Keratinocyte (primary cell): ENCODE measurements at regions not wholly inside any gene's neighbourhood (a gene's known extent, or its start where the extent isn't known, plus 50 kb on each side); places are given as distances from the start of the nearest gene placed in this dataset.

ENCODE experiments used
- DNase-seq: peaks from one replicate; pipeline ENCODE4 v3.0.0-alpha.2; 2011; ENCODE audit warnings: low read depth, missing footprints, low spot score
- FAIRE-seq: peaks from 2 replicates; lab custom pipeline; 2011; peaks lifted over from hg19 to GRCh38; lab: Jason Lieb, UNC
- H2AFZ ChIP-seq: 2 replicates; pipeline ENCODE4 v1.6.0; 2012; ENCODE audit warnings: low read length, control low read depth, inconsistent platforms; ENCODE audit not compliant: control insufficient read depth
- H3K27ac ChIP-seq: 2 replicates; pipeline ENCODE4 v1.5.1; 2011; ENCODE audit warnings: low read length; ENCODE audit not compliant: control insufficient read depth, insufficient read depth
- H3K27me3 ChIP-seq: 3 replicates; pipeline ENCODE4 v1.6.0; 2011; ENCODE audit warnings: low read length; ENCODE audit not compliant: control insufficient read depth, insufficient read depth; ENCODE audit errors: extremely low read depth
- H3K36me3 ChIP-seq, 2 experiments: 2 replicates in 1 of 2; 3 replicates in 1 of 2; pipeline ENCODE4 v1.5.1; 2011; ENCODE audit warnings: low read length in 2 of 2, mild to moderate bottlenecking in 1 of 2; ENCODE audit not compliant: control insufficient read depth in 2 of 2, insufficient read depth in 2 of 2; ENCODE audit errors: extremely low read depth in 1 of 2
- H3K4me1 ChIP-seq: 3 replicates; pipeline ENCODE4 v1.5.1; 2011; ENCODE audit warnings: low read length; ENCODE audit not compliant: control insufficient read depth, insufficient read depth; ENCODE audit errors: extremely low read depth
- H3K4me2 ChIP-seq: 3 replicates; pipeline ENCODE4 v1.6.0; 2011; ENCODE audit warnings: low read depth, low read length; ENCODE audit not compliant: control insufficient read depth, insufficient read depth; ENCODE audit errors: extremely low read depth
- H3K4me3 ChIP-seq, 3 experiments: fragments of 200-600 bp in 1 of 3; sonication (generic) in 1 of 3; 2 replicates in 2 of 3; 3 replicates in 1 of 3; pipeline ENCODE4 v1.5.1; 2011 to 2016; ENCODE audit warnings: low read length in 3 of 3, mild to moderate bottlenecking in 3 of 3, control low read depth in 2 of 3, inconsistent platforms in 1 of 3, low read depth in 1 of 3, mixed read lengths in 1 of 3, mixed run types in 1 of 3, moderate library complexity in 1 of 3; ENCODE audit not compliant: control insufficient read depth in 2 of 3, insufficient read depth in 2 of 3; ENCODE audit errors: extremely low read depth in 1 of 3
- H3K79me2 ChIP-seq: 2 replicates; pipeline ENCODE4 v1.6.0; 2012; ENCODE audit warnings: low read length; ENCODE audit not compliant: control insufficient read depth, insufficient read depth
- H3K9ac ChIP-seq: 3 replicates; pipeline ENCODE4 v1.6.0; 2011; ENCODE audit warnings: low read length; ENCODE audit not compliant: control insufficient read depth, insufficient read depth; ENCODE audit errors: extremely low read depth
- H3K9me1 ChIP-seq: 3 replicates; pipeline ENCODE4 v1.6.0; 2011; ENCODE audit warnings: low read length; ENCODE audit not compliant: control insufficient read depth, insufficient read depth; ENCODE audit errors: extremely low read depth
- H3K9me3 ChIP-seq: 2 replicates; pipeline ENCODE4 v1.5.1; 2012; ENCODE audit warnings: low read depth, low read length; ENCODE audit not compliant: control insufficient read depth
- H4K20me1 ChIP-seq: 3 replicates; pipeline ENCODE4 v1.6.0; 2011; ENCODE audit warnings: low read length; ENCODE audit not compliant: control insufficient read depth, insufficient read depth; ENCODE audit errors: extremely low read depth
- CTCF ChIP-seq, 3 experiments: IDR thresholded peaks in 1 of 3; conservative IDR thresholded peaks in 1 of 3; optimal IDR thresholded peaks in 1 of 3; 2 replicates in 2 of 3; 3 replicates in 1 of 3; pipeline versions ENCODE3 to v1.5.1; 2011; ENCODE audit warnings: low read length in 3 of 3, mild to moderate bottlenecking in 3 of 3, moderate library complexity in 2 of 3, control low read depth in 1 of 3, inconsistent platforms in 1 of 3; ENCODE audit not compliant: insufficient read depth in 2 of 3; ENCODE audit errors: extremely low read depth in 1 of 3
- EZH2 ChIP-seq: IDR thresholded peaks from one replicate; pipeline ENCODE4 v1.6.1; 2012; ENCODE audit warnings: inconsistent platforms, mild to moderate bottlenecking, low read length, moderate library complexity
- dilution Hi-C: fragments of 300-500 bp; cut with MboI; formaldehyde crosslinking; loops from one replicate; pipeline ENCODE4 v1.7.0; 2020; ENCODE audit warnings: low sequenced_read_pairs; ENCODE audit not compliant: extremely low pct_ligation_motif_present

GRCh38 chr18:40631319-40631718, 1323.7 kb upstream of the PIK3C3 start:
- Histone ChIP-seq H3K27ac (no peak overlapping the region), H3K79me2 (no peaks in the 10 kb centered on the region), H3K27me3 (no peaks in the 10 kb centered on the region), H2AFZ (no peak overlapping the region), H3K9me1 (no peaks in the 10 kb centered on the region), H3K4me1 (no peaks in the 10 kb centered on the region), H3K9ac (no peak overlapping the region), H3K4me3 (no peak overlapping the region), H3K4me2 (no peak overlapping the region), H3K36me3 (no peaks in the 10 kb centered on the region), H3K9me3 (no peaks in the 10 kb centered on the region), H4K20me1 (no peaks in the 10 kb centered on the region)
- FAIRE-seq = no peak
- no peak for DNase-seq
- dilution Hi-C loops = no loop called here
- no peak for TF ChIP-seq CTCF (optimal IDR thresholded peaks at IDR 0.05 in 1 of 3, IDR thresholded peaks at IDR 0.05 in 1 of 3, conservative IDR thresholded peaks at IDR 0.05 in 1 of 3; ENCODE audit: extremely low read depth in 1 of 3, insufficient read depth in 2 of 3, low read length in 3 of 3)
- TF ChIP-seq EZH2 = no peak

- no peaks in the 10 kb centered on the region for H3K4me1 ChIP-seq
- H4K20me1 ChIP-seq = no peaks in the 10 kb centered on the region
- dilution Hi-C loops = no loop called here
- no peak overlapping the region for H3K9ac ChIP-seq
- TF ChIP-seq EZH2 (no peak), CTCF (optimal IDR thresholded peaks at IDR 0.05 in 1 of 3, IDR thresholded peaks at IDR 0.05 in 1 of 3, conservative IDR thresholded peaks at IDR 0.05 in 1 of 3; ENCODE audit: extremely low read depth in 1 of 3, insufficient read depth in 2 of 3, low read length in 3 of 3) (no peak)
- no peak overlapping the region for H3K4me2 ChIP-seq
- H2AFZ ChIP-seq = no peak overlapping the region
- no peaks in the 10 kb centered on the region for H3K27me3 ChIP-seq
- no peak overlapping the region for H3K4me3 ChIP-seq
- H3K27ac ChIP-seq = no peak overlapping the region
- no peaks in the 10 kb centered on the region for H3K9me3 ChIP-seq
- FAIRE-seq (no peak), DNase-seq (no peak)
- no peaks in the 10 kb centered on the region for H3K9me1 ChIP-seq
- no peaks in the 10 kb centered on the region for H3K36me3 ChIP-seq
- H3K79me2 ChIP-seq = no peaks in the 10 kb centered on the region
Measured at GRCh38 chr18:40630496-40630895, 1324.5 kb upstream of the PIK3C3 start.
